ENCODE measurements at regions not wholly inside any gene's neighbourhood (a gene's known extent, or its start where the extent isn't known, plus 50 kb on each side); places are given as distances from the start of the nearest gene placed in this dataset.

DNA sequence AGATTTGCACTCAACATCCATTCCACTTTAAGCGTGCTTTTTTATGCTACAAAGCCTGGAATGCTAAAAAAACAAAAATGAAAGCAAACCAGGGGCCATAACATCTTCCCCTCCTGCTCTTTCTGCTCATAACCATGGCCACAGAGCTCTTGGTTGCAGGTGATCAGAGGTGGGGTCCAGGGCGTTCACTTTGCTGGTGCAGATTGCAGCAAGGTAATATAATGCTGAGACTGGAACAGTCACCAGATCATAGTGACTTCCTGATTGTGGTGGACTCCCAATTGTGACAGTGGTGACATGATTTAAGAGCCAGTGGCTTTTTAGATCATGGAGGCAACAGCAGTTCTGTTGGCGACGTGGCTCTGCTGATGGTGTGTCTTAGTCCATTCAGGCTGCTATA lies 115.0 kb upstream of the CPM start:
- FAIRE-seq, result no peak
- no peak for TF ChIP-seq MAFK (IDR thresholded peaks at IDR 0.05; ENCODE audit: low read depth, low read length)
- no peak for TF ChIP-seq CBX8 (IDR thresholded peaks at IDR 0.05; ENCODE audit: borderline replicate concordance, low read depth, low read length)
- no peak for TF ChIP-seq E2F6 (IDR thresholded peaks at IDR 0.05)
- TF ChIP-seq ASH2L (IDR thresholded peaks at IDR 0.05; ENCODE audit: low read length), result no peak
- no peak for TF ChIP-seq KDM4A (IDR thresholded peaks at IDR 0.05; ENCODE audit: low read depth, low read length, severe bottlenecking)
- no peak for TF ChIP-seq CTBP2 (IDR thresholded peaks at IDR 0.05; ENCODE audit: borderline replicate concordance, insufficient read depth, insufficient read length, low read length)
- TF ChIP-seq SUZ12 (IDR thresholded peaks at IDR 0.05; ENCODE audit: low read length), result no peak
- no peak for TF ChIP-seq JUND (IDR thresholded peaks at IDR 0.05; ENCODE audit: low read length)
- TF ChIP-seq SIX5 (IDR thresholded peaks at IDR 0.05; ENCODE audit: low read depth, low read length), result no peak
- TF ChIP-seq EGR1 (IDR thresholded peaks at IDR 0.05; ENCODE audit: borderline replicate concordance, low read depth, low read length), result no peak
- no peak for TF ChIP-seq BCL11A (IDR thresholded peaks at IDR 0.05; ENCODE audit: low read depth in 2 of 2, low read length in 2 of 2)
- TF ChIP-seq, protein P1, sequence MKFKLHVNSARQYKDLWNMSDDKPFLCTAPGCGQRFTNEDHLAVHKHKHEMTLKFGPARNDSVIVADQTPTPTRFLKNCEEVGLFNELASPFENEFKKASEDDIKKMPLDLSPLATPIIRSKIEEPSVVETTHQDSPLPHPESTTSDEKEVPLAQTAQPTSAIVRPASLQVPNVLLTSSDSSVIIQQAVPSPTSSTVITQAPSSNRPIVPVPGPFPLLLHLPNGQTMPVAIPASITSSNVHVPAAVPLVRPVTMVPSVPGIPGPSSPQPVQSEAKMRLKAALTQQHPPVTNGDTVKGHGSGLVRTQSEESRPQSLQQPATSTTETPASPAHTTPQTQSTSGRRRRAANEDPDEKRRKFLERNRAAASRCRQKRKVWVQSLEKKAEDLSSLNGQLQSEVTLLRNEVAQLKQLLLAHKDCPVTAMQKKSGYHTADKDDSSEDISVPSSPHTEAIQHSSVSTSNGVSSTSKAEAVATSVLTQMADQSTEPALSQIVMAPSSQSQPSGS (IDR thresholded peaks at IDR 0.05; ENCODE audit: low read length), result no peak
- TF ChIP-seq CHD1 (IDR thresholded peaks at IDR 0.05; ENCODE audit: low read depth, low read length), result no peak

More for the DNA sequence above, 115.0 kb upstream of the CPM start:
- no peak overlapping the region for H3K4me3 ChIP-seq (ENCODE audit: extremely low read depth in 1 of 4, insufficient read depth in 2 of 4, low read depth in 3 of 4, low read length in 4 of 4)
- H4K5ac ChIP-seq (ENCODE audit: insufficient read length, low read depth, low read length), result no peak overlapping the region
- H2BK5ac ChIP-seq (ENCODE audit: low read depth, low read length), result no peak overlapping the region
- H2BK120ac ChIP-seq (replicated peaks; ENCODE audit: low read depth, low read length), result no peak overlapping the region
- no peak overlapping the region for H2BK20ac ChIP-seq (ENCODE audit: low read length)
- no peak overlapping the region for H3K9ac ChIP-seq (replicated peaks in 1 of 4; ENCODE audit: extremely low read depth in 1 of 4, low read depth in 3 of 4, low read length in 3 of 4)
- H2AK5ac ChIP-seq (ENCODE audit: low read depth, low read length), result no peak overlapping the region
- H3K23me2 ChIP-seq (ENCODE audit: low read depth, low read length), result no peaks in the 10 kb centered on the region
- no peaks in the 10 kb centered on the region for H4K20me1 ChIP-seq (replicated peaks in 1 of 2; ENCODE audit: control insufficient read depth in 1 of 2, insufficient read depth in 2 of 2, low read length in 2 of 2)
- H3K9me3 ChIP-seq (ENCODE audit: insufficient read depth in 2 of 2, low read depth in 1 of 2, low read length in 1 of 2), result no peaks in the 10 kb centered on the region
- H2BK15ac ChIP-seq (ENCODE audit: low read length), result no peak overlapping the region
- 89% methylated on average over 4 of the region's 4 CpGs; no CpG with 5 or more reads in 1 of the 2 experiments for WGBS, 2 experiments (ENCODE audit: extremely low coverage in 1 of 2, insufficient coverage in 1 of 2, insufficient read length in 1 of 2, insufficient replicate concordance in 2 of 2, low coverage in 1 of 2, low lambda C conversion rate in 2 of 2, missing lambda C conversion rate in 1 of 2)
- no peak overlapping the region for H3K18ac ChIP-seq (ENCODE audit: extremely low read depth, low read length)
- H3K4me2 ChIP-seq (ENCODE audit: insufficient read depth in 1 of 2, low read depth in 2 of 2, low read length in 2 of 2), result no peak overlapping the region
- no peak overlapping the region for H3K56ac ChIP-seq (replicated peaks; ENCODE audit: insufficient read length, low read depth, low read length)
- H2AFZ ChIP-seq (ENCODE audit: low read length), result no peak overlapping the region
- no peak overlapping the region for H3K4ac ChIP-seq (replicated peaks; ENCODE audit: insufficient read length, low read depth, low read length)
- no peak overlapping the region for H3K23ac ChIP-seq (ENCODE audit: insufficient read length)
- ChIA-PET CTCF (ENCODE audit: partially characterized antibody) (no interaction called here), POLR2A (ENCODE audit: partially characterized antibody) (interaction anchor here (0.6 kb wide), 1 partner anchor 251 kb away, joined by 3 read pairs; no protein-coding TSS in a partner anchor)
- H3K79me2 ChIP-seq (ENCODE audit: control insufficient read depth in 1 of 2, insufficient read depth in 2 of 2, low read length in 2 of 2), result no peaks in the 10 kb centered on the region
- no peak overlapping the region for H4K91ac ChIP-seq (replicated peaks; ENCODE audit: insufficient read length, low read length)
- no peak overlapping the region for H2BK12ac ChIP-seq (ENCODE audit: low read depth, low read length)
- no peak for DNase-seq (ENCODE audit: low read depth in 1 of 2, low spot score in 2 of 2)
- peaks cover 1 to 9% (median 5%) of the 10 kb centered on the region in 4 experiments; a peak in 4 of 7 replicates for H3K4me1 ChIP-seq (replicated peaks in 1 of 4; ENCODE audit: control insufficient read depth in 3 of 4, insufficient read depth in 4 of 4, low read length in 3 of 4)
- no peaks in the 10 kb centered on the region for H3K36me3 ChIP-seq (ENCODE audit: control insufficient read depth in 2 of 4, insufficient read depth in 4 of 4, low read length in 3 of 4)
- H3K27me3 ChIP-seq (replicated peaks in 1 of 4; ENCODE audit: control insufficient read depth in 3 of 4, extremely low read depth in 1 of 4, insufficient read depth in 3 of 4, low read length in 3 of 4), result no peaks in the 10 kb centered on the region
- H4K8ac ChIP-seq (ENCODE audit: extremely low read depth, insufficient read depth, low read length), result 0 out of 2 replicates have a peak overlapping the region, but pooled peaks have one; percentile 15
- H3K14ac ChIP-seq (ENCODE audit: insufficient read length), result no peak overlapping the region
- no peaks in the 10 kb centered on the region for H3K79me1 ChIP-seq (ENCODE audit: low read depth, low read length)
- no peak overlapping the region for H3K27ac ChIP-seq (ENCODE audit: low read depth, low read length)
